PFSK-1 (cell line): ENCODE measurements at regions not wholly inside any gene's neighbourhood (a gene's known extent, or its start where the extent isn't known, plus 50 kb on each side); places are given as distances from the start of the nearest gene placed in this dataset.

ENCODE experiments used
- FOXP2 ChIP-seq: optimal IDR thresholded peaks from 2 replicates; pipeline ENCODE3; 2011; ENCODE audit warnings: borderline replicate concordance, control low read depth, inconsistent platforms; ENCODE audit not compliant: insufficient read depth; ENCODE audit errors: extremely low read length, extremely low read depth
- POLR2AphosphoS5 ChIP-seq: IDR thresholded peaks from 2 replicates; pipeline ENCODE4 v1.6.1; 2012; ENCODE audit warnings: low read depth, mild to moderate bottlenecking, control low read depth, low read length, moderate library complexity
- TAF1 ChIP-seq: IDR thresholded peaks from 2 replicates; pipeline ENCODE4 v1.6.1; 2012; ENCODE audit warnings: low read length, control low read depth, borderline replicate concordance; ENCODE audit not compliant: insufficient read depth
- TF ChIP-seq, protein P1 (sequence below), 2 experiments: IDR thresholded peaks; 2 replicates each; pipeline versions ENCODE4 v1.6.1 to v1.8.0; 2011 to 2012; ENCODE audit warnings: low read depth in 2 of 2, low read length in 2 of 2, control low read depth in 1 of 2, inconsistent platforms in 1 of 2, mild to moderate bottlenecking in 1 of 2, moderate library complexity in 1 of 2; ENCODE audit not compliant: insufficient read depth in 1 of 2

DNA sequence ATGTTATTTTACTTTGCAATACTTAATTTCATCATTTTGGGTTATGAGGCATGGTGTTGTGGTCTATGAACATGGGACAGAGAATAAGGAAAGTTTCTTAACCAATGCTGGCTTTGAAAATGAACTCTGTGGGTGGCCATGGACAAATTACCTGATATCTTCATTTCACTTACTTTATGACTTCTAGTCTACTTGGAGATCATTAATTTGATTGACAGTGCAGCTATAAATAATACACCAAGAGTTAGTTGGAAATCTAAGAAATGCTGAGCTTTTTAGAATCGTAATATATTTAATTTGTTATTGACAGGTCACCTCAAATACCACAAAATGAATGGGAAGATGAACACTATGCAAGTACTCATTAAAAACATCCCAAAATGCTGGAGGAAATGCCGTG lies 140.4 kb downstream of the CENPW start:
- no peak for TF ChIP-seq POLR2AphosphoS5
- no peak for TF ChIP-seq TAF1
- TF ChIP-seq, protein P1, sequence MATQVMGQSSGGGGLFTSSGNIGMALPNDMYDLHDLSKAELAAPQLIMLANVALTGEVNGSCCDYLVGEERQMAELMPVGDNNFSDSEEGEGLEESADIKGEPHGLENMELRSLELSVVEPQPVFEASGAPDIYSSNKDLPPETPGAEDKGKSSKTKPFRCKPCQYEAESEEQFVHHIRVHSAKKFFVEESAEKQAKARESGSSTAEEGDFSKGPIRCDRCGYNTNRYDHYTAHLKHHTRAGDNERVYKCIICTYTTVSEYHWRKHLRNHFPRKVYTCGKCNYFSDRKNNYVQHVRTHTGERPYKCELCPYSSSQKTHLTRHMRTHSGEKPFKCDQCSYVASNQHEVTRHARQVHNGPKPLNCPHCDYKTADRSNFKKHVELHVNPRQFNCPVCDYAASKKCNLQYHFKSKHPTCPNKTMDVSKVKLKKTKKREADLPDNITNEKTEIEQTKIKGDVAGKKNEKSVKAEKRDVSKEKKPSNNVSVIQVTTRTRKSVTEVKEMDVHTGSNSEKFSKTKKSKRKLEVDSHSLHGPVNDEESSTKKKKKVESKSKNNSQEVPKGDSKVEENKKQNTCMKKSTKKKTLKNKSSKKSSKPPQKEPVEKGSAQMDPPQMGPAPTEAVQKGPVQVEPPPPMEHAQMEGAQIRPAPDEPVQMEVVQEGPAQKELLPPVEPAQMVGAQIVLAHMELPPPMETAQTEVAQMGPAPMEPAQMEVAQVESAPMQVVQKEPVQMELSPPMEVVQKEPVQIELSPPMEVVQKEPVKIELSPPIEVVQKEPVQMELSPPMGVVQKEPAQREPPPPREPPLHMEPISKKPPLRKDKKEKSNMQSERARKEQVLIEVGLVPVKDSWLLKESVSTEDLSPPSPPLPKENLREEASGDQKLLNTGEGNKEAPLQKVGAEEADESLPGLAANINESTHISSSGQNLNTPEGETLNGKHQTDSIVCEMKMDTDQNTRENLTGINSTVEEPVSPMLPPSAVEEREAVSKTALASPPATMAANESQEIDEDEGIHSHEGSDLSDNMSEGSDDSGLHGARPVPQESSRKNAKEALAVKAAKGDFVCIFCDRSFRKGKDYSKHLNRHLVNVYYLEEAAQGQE (IDR thresholded peaks at IDR 0.05; ENCODE audit: insufficient read depth in 1 of 2, low read depth in 2 of 2, low read length in 2 of 2), result no peak
- no peak for TF ChIP-seq FOXP2
